A549 (cell line): ENCODE measurements at regions not wholly inside any gene's neighbourhood (a gene's known extent, or its start where the extent isn't known, plus 50 kb on each side); places are given as distances from the start of the nearest gene placed in this dataset.

Experiments used
- CHD4 ChIP-seq: fragments of 200-600 bp; sonication (generic); IDR thresholded peaks from 2 replicates; pipeline ENCODE4 v1.6.1; 2016; ENCODE audit warnings: antibody characterized with exemption, mild to moderate bottlenecking, borderline replicate concordance
- EP300 ChIP-seq, 2 experiments: fragments of >200 bp; sonication (Bioruptor Twin); formaldehyde crosslinking; IDR thresholded peaks; 2 replicates in 1 of 2; 3 replicates in 1 of 2; pipeline ENCODE4 v1.6.1; 2016 to 2017
- RAD21 ChIP-seq, 2 experiments: fragments of >200 bp in 1 of 2; sonication (Bioruptor Twin) in 1 of 2; formaldehyde crosslinking in 1 of 2; IDR thresholded peaks in 1 of 2; conservative IDR thresholded peaks in 1 of 2; 2 replicates in 1 of 2; 3 replicates in 1 of 2; pipeline ENCODE4 v1.6.1; 2012 to 2018; ENCODE audit warnings: inconsistent platforms in 1 of 2
- TF ChIP-seq, protein P1 (sequence below): fragments of >200 bp; sonication (Bioruptor Twin); formaldehyde crosslinking; IDR thresholded peaks from 3 replicates; pipeline ENCODE4 v1.5.1; 2016
- TF ChIP-seq, protein P2 (sequence below): IDR thresholded peaks from 2 replicates; pipeline ENCODE4 v1.6.1; 2012

DNA sequence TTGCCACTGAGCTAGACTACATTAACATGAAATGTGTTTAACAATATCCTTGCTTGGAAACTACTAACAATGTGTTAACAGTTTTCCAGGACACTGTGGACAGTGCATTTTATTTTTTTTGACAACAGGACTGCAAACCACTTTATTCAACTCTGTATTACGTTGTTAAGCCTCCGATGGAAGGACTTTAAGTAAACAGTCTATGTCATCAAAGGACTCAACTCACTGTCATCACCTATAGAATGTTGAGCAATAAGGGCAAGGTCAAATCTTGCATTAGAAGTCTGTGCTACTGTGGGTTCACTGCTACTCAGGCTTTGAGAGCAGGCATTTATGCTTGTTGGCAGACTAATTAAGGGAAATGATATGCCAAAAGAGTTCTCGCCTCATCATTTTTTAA lies 483.7 kb downstream of the FLRT2 start:
- TF ChIP-seq, protein P1, sequence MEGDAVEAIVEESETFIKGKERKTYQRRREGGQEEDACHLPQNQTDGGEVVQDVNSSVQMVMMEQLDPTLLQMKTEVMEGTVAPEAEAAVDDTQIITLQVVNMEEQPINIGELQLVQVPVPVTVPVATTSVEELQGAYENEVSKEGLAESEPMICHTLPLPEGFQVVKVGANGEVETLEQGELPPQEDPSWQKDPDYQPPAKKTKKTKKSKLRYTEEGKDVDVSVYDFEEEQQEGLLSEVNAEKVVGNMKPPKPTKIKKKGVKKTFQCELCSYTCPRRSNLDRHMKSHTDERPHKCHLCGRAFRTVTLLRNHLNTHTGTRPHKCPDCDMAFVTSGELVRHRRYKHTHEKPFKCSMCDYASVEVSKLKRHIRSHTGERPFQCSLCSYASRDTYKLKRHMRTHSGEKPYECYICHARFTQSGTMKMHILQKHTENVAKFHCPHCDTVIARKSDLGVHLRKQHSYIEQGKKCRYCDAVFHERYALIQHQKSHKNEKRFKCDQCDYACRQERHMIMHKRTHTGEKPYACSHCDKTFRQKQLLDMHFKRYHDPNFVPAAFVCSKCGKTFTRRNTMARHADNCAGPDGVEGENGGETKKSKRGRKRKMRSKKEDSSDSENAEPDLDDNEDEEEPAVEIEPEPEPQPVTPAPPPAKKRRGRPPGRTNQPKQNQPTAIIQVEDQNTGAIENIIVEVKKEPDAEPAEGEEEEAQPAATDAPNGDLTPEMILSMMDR, result no peak
- TF ChIP-seq, protein P2, sequence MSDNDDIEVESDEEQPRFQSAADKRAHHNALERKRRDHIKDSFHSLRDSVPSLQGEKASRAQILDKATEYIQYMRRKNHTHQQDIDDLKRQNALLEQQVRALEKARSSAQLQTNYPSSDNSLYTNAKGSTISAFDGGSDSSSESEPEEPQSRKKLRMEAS, result no peak
- TF ChIP-seq RAD21 (conservative IDR thresholded peaks at IDR 0.05 in 1 of 2, IDR thresholded peaks at IDR 0.05 in 1 of 2), result no peak
- no peak for TF ChIP-seq CHD4
- TF ChIP-seq EP300 (IDR thresholded peaks at IDR 0.05), result no peak
